Esophagus squamous epithelium (tissue), 5 donors: ENCODE measurements at regions not wholly inside any gene's neighbourhood (a gene's known extent, or its start where the extent isn't known, plus 50 kb on each side); places are given as distances from the start of the nearest gene placed in this dataset.

Experiments used
- DNase-seq: peaks from one replicate; lab custom pipeline; 2025; lab: John Stamatoyannopoulos, UW
- H3K27ac ChIP-seq, 4 donors: fragments of 200-600 bp; sonication (generic); one replicate each; pipeline ENCODE4 v1.5.1; 2016 to 2019; ENCODE audit warnings: mild to moderate bottlenecking in 1 of 4
- H3K27me3 ChIP-seq, 4 donors: fragments of 200-600 bp; sonication (generic); 1 replicate in 3 of 4; 2 replicates in 1 of 4; pipeline versions ENCODE4 v1.5.1 to v1.6.0; 2017 to 2021; ENCODE audit warnings: antibody characterized with exemption in 1 of 4
- H3K36me3 ChIP-seq, 3 donors: fragments of 200-600 bp; sonication (generic); one replicate each; pipeline ENCODE4 v1.5.1; 2016 to 2019
- H3K4me1 ChIP-seq, 3 donors: fragments of 200-600 bp; sonication (generic); one replicate each; pipeline ENCODE4 v1.5.1; 2017 to 2019
- H3K4me3 ChIP-seq, 4 donors: fragments of 200-600 bp; sonication (generic); 1 replicate in 3 of 4; 2 replicates in 1 of 4; pipeline ENCODE4 v1.5.1; 2016 to 2019; ENCODE audit warnings: mild to moderate bottlenecking in 2 of 4, moderate library complexity in 1 of 4
- H3K9me3 ChIP-seq, 3 donors: fragments of 200-600 bp; sonication (generic); one replicate each; pipeline ENCODE4 v1.5.1; 2016 to 2019
- POLR2A ChIP-seq, 4 donors: fragments of 450-650 bp; IDR thresholded peaks; one replicate each; pipeline ENCODE4 v1.6.1; 2017; ENCODE audit warnings: antibody characterized with exemption in 4 of 4, mild to moderate bottlenecking in 4 of 4, moderate library complexity in 3 of 4
- WGBS, 2 donors: methylation state at CpG; one replicate each; pipeline ENCODE4 v1.1.5; 2018; 5-methylcytosine and 5-hydroxymethylcytosine counted together
- intact Hi-C: fragments of 100-400 bp; cut with DNase I; formaldehyde crosslinking; loops from one replicate; pipeline ENCODE4 v1.15.0; 2022
- TF ChIP-seq, protein P1 (sequence below), 6 experiments: fragments of 450-650 bp in 4 of 6; fragments of 200-600 bp in 2 of 6; sonication (generic) in 2 of 6; IDR thresholded peaks; one replicate each; pipeline ENCODE4 v1.5.1; 2016 to 2019; ENCODE audit warnings: antibody characterized with exemption in 6 of 6, mild to moderate bottlenecking in 4 of 6, moderate library complexity in 4 of 6
- donor health status: DM: yes; HTN: yes; CAD: no.

DNA sequence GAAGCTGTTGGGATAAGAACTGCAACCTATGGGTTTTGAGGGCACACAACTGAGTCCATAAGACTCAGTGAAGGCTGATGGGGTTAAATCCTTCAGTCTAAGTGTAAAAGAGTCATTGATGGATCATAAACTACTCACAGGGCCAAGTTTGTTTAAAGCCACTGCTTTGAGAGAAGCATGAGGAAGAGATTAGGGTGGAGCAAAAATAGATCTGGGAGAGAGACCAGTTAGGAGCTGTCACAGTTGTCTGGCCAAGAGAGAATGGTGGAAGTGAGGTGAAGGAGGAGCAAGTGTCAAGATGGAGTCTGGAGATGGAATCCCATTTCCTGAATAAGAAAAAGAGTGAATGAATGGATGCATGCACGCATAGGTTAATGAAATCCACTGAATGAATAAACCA, 379.1 kb upstream of the CDH11 start:
- intact Hi-C loops, result no loop called here
- Histone ChIP-seq H3K36me3 (no peaks in the 10 kb centered on the region), H3K4me1 (no peaks in the 10 kb centered on the region), H3K27me3 (no peaks in the 10 kb centered on the region), H3K27ac (no peak overlapping the region), H3K4me3 (no peak overlapping the region), H3K9me3 (no peaks in the 10 kb centered on the region)
- DNase-seq, result no peak
- WGBS, 2 donors, result 86 to 88% methylated on average over 1 of the region's 1 CpG
- TF ChIP-seq, protein P1, sequence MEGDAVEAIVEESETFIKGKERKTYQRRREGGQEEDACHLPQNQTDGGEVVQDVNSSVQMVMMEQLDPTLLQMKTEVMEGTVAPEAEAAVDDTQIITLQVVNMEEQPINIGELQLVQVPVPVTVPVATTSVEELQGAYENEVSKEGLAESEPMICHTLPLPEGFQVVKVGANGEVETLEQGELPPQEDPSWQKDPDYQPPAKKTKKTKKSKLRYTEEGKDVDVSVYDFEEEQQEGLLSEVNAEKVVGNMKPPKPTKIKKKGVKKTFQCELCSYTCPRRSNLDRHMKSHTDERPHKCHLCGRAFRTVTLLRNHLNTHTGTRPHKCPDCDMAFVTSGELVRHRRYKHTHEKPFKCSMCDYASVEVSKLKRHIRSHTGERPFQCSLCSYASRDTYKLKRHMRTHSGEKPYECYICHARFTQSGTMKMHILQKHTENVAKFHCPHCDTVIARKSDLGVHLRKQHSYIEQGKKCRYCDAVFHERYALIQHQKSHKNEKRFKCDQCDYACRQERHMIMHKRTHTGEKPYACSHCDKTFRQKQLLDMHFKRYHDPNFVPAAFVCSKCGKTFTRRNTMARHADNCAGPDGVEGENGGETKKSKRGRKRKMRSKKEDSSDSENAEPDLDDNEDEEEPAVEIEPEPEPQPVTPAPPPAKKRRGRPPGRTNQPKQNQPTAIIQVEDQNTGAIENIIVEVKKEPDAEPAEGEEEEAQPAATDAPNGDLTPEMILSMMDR (IDR thresholded peaks at IDR 0.05), result no peak
- TF ChIP-seq POLR2A (IDR thresholded peaks at IDR 0.05), result no peak

DNA sequence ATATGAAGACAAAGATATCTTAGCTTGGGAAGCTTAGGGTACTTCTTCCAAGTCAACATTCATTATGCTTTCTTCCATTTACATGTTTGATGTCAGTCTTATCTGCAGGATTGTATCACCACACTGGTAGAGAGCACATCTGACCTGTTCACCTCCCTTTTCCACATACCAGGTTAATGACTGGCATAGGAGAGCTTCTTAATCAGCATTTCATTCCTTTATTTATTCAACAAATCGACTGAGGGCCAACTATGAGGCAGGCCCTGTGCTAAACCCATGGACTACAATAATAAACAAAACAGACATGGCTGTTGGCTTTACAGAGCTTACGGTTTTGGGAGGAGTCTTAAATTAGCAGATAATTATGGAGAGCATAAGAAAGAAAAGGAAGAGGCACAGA, 378.1 kb upstream of the CDH11 start:
- Histone ChIP-seq H3K9me3 (no peaks in the 10 kb centered on the region), H3K36me3 (no peaks in the 10 kb centered on the region), H3K27me3 (no peaks in the 10 kb centered on the region), H3K4me3 (no peak overlapping the region), H3K4me1 (no peaks in the 10 kb centered on the region), H3K27ac (no peak overlapping the region)
- intact Hi-C loops, result no loop called here
- DNase-seq, result no peak
- 39 to 65% methylated on average over 2 of the region's 2 CpGs for WGBS, 2 donors
- TF ChIP-seq POLR2A (IDR thresholded peaks at IDR 0.05), result no peak
- TF ChIP-seq, protein P1 (IDR thresholded peaks at IDR 0.05), result no peak

DNA sequence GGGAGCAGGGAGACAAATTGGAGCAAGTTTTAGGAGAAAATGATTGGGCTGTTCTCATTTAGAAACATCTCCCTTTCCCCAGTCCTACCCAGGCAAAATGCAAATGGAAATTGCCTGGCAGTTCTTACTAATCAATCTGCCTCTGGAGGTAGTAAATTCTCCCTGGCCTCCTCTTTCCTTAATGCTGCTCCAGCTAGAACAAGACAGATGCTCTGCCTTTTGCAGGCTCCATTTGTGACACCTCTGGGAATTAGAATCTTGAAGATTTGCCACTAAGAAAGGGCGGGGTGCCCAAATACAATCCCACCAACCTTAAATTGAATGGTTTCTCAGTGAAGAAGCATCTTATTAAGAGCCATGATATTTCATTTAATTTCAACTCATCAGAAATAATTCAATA, 377.7 kb upstream of the CDH11 start:
- no peak for TF ChIP-seq POLR2A (IDR thresholded peaks at IDR 0.05)
- TF ChIP-seq, protein P1 (IDR thresholded peaks at IDR 0.05), result no peak
- H3K4me3 ChIP-seq, result no peak overlapping the region
- no peak for DNase-seq
- intact Hi-C loops, result no loop called here
- H3K9me3 ChIP-seq, result no peaks in the 10 kb centered on the region
- H3K36me3 ChIP-seq, result no peaks in the 10 kb centered on the region
- no peaks in the 10 kb centered on the region for H3K27me3 ChIP-seq
- H3K4me1 ChIP-seq, result no peaks in the 10 kb centered on the region
- H3K27ac ChIP-seq, result no peak overlapping the region
- 64 to 72% methylated on average over 1 of the region's 1 CpG for WGBS, 2 donors

DNA sequence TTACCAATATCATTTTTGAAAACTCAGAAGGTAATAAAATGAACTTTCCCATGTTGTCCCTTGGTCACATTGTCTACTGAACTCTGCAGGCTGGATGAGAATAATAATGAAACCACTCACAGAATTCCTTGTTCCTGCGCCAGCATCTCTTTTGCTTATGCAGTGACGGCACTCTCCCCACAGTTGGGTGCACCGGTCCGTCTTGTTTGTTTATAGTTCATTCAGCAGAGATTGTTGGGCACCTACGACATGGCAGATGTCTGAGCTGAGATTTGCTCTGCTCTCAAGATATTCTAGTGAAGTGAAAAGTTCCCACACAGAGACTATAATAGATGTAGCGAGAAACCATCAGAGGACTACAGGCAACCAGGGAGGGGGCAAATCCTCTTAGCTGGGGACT, 375.7 kb upstream of the CDH11 start:
- Histone ChIP-seq H3K4me1 (no peaks in the 10 kb centered on the region), H3K4me3 (no peak overlapping the region), H3K27me3 (no peaks in the 10 kb centered on the region), H3K9me3 (no peaks in the 10 kb centered on the region), H3K36me3 (no peaks in the 10 kb centered on the region), H3K27ac (no peak overlapping the region)
- DNase-seq, result no peak
- TF ChIP-seq POLR2A (IDR thresholded peaks at IDR 0.05), result no peak
- intact Hi-C loops, result no loop called here
- whole genome bisulfite sequencing, 2 donors, result 56 to 74% methylated on average over 4 to 6 of the region's 6 CpGs

DNA sequence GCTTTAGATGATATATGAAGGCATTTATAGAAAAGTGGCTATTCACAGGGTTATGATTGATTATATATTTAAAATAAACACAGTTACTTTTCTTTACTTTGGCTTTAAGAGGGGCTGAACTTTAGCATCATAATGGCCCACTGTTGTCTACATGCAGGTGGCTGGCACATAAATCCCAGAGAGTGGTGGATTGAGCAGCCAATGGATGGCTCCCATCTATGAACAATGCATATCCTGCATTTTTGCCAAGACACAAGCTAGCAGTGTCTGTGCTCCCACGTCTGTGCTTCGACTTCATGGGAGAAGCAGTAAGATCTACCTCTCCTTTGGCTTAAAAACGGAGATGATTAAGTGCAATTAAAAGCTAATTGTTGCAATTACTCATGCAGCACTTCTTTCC, 373.2 kb upstream of the CDH11 start:
- Histone ChIP-seq H3K4me3 (no peak overlapping the region), H3K4me1 (no peaks in the 10 kb centered on the region), H3K27ac (no peak overlapping the region), H3K27me3 (no peaks in the 10 kb centered on the region), H3K36me3 (no peaks in the 10 kb centered on the region), H3K9me3 (no peaks in the 10 kb centered on the region)
- TF ChIP-seq, protein P1 (IDR thresholded peaks at IDR 0.05), result no peak
- no peak for TF ChIP-seq POLR2A (IDR thresholded peaks at IDR 0.05)
- WGBS, 2 donors, result 19 to 87% methylated on average over 3 of the region's 3 CpGs
- no peak for DNase-seq
- intact Hi-C loops, result no loop called here

DNA sequence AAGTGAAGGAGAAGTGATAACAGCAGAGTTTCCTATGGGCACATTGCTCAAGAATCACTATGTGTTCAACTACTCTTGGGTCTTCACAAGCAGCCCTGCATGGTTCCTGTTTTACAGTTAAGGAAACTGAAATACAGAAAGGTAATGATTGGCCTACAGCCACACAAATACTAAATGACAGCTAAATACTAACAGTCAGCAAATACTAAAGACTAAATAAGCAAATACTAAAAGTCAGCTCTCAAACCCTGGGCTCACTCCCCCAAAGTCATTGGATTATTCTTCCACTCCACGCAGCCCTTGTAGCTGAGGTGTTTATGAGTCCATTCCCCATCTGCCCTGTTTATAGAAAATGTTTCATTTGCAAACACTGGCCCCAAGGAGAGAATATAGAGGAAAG, 372.7 kb upstream of the CDH11 start:
- WGBS, 2 donors, result 38 to 63% methylated on average over 1 of the region's 1 CpG
- Histone ChIP-seq H3K27ac (no peak overlapping the region), H3K36me3 (no peaks in the 10 kb centered on the region), H3K9me3 (no peaks in the 10 kb centered on the region), H3K27me3 (no peaks in the 10 kb centered on the region), H3K4me3 (no peak overlapping the region), H3K4me1 (no peaks in the 10 kb centered on the region)
- no peak for DNase-seq
- no peak for TF ChIP-seq POLR2A (IDR thresholded peaks at IDR 0.05)
- TF ChIP-seq, protein P1 (IDR thresholded peaks at IDR 0.05), result no peak
- intact Hi-C loops, result no loop called here
